Upper lobe of left lung (tissue), 4 donors: ENCODE measurements at regions not wholly inside any gene's neighbourhood (a gene's known extent, or its start where the extent isn't known, plus 50 kb on each side); places are given as distances from the start of the nearest gene placed in this dataset.

ENCODE experiments used
- POLR2A ChIP-seq, 4 donors: fragments of 450-650 bp; IDR thresholded peaks; one replicate each; pipeline ENCODE4 v1.5.1; 2016 to 2017; ENCODE audit warnings: antibody characterized with exemption in 4 of 4, mild to moderate bottlenecking in 2 of 4
- POLR2AphosphoS5 ChIP-seq, 2 donors: sonication (generic); formaldehyde crosslinking; IDR thresholded peaks; one replicate each; pipeline ENCODE4 v1.5.1; 2017; ENCODE audit warnings: antibody characterized with exemption in 2 of 2
- TF ChIP-seq, protein P1 (sequence below), 6 experiments: fragments of 450-650 bp in 4 of 6; fragments of 200-600 bp in 2 of 6; sonication (generic) in 2 of 6; IDR thresholded peaks; one replicate each; pipeline ENCODE4 v1.5.1; 2016 to 2019; ENCODE audit warnings: antibody characterized with exemption in 6 of 6

DNA sequence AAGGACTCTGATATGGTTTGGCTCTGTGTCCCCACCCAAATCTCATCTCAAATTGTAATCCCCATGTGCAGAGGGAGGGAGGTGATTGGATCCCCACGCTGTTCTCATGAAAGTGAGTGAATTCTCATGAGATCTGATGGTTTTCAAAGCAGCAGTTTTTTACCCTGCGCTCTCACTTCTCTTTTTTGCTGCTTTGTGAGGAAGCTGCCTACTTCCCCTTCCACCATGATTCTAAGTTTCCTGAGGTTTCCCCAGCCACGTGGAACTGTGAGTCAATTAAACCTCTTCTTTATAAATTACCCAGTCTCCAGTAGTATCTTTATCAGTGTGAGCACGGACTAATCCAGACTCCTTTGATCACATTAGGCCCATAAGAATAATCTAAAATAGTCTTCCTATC is 719.7 kb upstream of the CDH8 start:
- TF ChIP-seq, protein P1, sequence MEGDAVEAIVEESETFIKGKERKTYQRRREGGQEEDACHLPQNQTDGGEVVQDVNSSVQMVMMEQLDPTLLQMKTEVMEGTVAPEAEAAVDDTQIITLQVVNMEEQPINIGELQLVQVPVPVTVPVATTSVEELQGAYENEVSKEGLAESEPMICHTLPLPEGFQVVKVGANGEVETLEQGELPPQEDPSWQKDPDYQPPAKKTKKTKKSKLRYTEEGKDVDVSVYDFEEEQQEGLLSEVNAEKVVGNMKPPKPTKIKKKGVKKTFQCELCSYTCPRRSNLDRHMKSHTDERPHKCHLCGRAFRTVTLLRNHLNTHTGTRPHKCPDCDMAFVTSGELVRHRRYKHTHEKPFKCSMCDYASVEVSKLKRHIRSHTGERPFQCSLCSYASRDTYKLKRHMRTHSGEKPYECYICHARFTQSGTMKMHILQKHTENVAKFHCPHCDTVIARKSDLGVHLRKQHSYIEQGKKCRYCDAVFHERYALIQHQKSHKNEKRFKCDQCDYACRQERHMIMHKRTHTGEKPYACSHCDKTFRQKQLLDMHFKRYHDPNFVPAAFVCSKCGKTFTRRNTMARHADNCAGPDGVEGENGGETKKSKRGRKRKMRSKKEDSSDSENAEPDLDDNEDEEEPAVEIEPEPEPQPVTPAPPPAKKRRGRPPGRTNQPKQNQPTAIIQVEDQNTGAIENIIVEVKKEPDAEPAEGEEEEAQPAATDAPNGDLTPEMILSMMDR (IDR thresholded peaks at IDR 0.05) = no peak
- no peak for TF ChIP-seq POLR2AphosphoS5 (IDR thresholded peaks at IDR 0.05)
- TF ChIP-seq POLR2A (IDR thresholded peaks at IDR 0.05) = no peak
